HepG2 (cell line): ENCODE measurements at regions not wholly inside any gene's neighbourhood (a gene's known extent, or its start where the extent isn't known, plus 50 kb on each side); places are given as distances from the start of the nearest gene placed in this dataset.
A peak's percentile ranks its signal among the peaks of the same experiment; 100 is the strongest.

Experiments
- ATAC-seq: fragments of 200-7000 bp; cut with Tn5 transposase; 3 replicates; pipeline ENCODE4 v1.9.1; 2020; ENCODE audit warnings: mild to moderate bottlenecking, moderate library complexity
- BruUV-seq: library from RNA; stranded (reverse); fragments of 400-500 nt; replicated peaks from 2 replicates; lab custom pipeline; 2021; lab: Mats Ljungman, UMichigan
- CTCF ChIA-PET: fragments of 300-600 bp; formaldehyde crosslinking; extraction: SDS; loops from one replicate; lab custom pipeline; 2021; ENCODE audit warnings: low total read pairs, inconsistent platforms, low intra/inter-chr PET ratio; lab: Yijun Ruan, JAX
- POLR2A ChIA-PET: fragments of 350-600 bp; sonication (Branson Sonifier 250); formaldehyde crosslinking; loops from one replicate; lab custom pipeline; 2020; ENCODE audit warnings: antibody characterized with exemption, inconsistent platforms; lab: Yijun Ruan, JAX
- DNase-seq: peaks from one replicate; pipeline ENCODE4 v3.0.0-alpha.2; 2015; ENCODE audit warnings: low spot score
- FAIRE-seq: peaks from 3 replicates; lab custom pipeline; 2011; peaks lifted over from hg19 to GRCh38; lab: Jason Lieb, UNC
- H2AFZ ChIP-seq: one replicate; pipeline ENCODE4 v1.6.1; 2011; ENCODE audit warnings: low read length, inconsistent platforms
- H3K27ac ChIP-seq: fragments of 300-600 bp; 3 replicates; pipeline ENCODE4 v1.8.0; 2011; ENCODE audit warnings: mixed run types, mild to moderate bottlenecking, mixed read lengths, low read length, inconsistent platforms; ENCODE audit not compliant: insufficient read depth; ENCODE audit errors: extremely low read length
- H3K27me3 ChIP-seq, 2 experiments: fragments of 200-600 bp in 1 of 2; 2 replicates in 1 of 2; 3 replicates in 1 of 2; pipeline versions ENCODE4 v1.6.0 to v1.8.0; 2011; ENCODE audit warnings: low read length in 2 of 2, mild to moderate bottlenecking in 2 of 2, moderate library complexity in 2 of 2, inconsistent platforms in 1 of 2; ENCODE audit not compliant: insufficient read depth in 2 of 2, control insufficient read depth in 1 of 2
- H3K36me3 ChIP-seq, 2 experiments: fragments of 200-600 bp in 1 of 2; replicated peaks in 1 of 2; 2 replicates in 1 of 2; 3 replicates in 1 of 2; pipeline versions ENCODE4 v1.5.1 to v1.8.0; 2011; ENCODE audit warnings: low read length in 2 of 2, inconsistent platforms in 1 of 2; ENCODE audit not compliant: insufficient read depth in 2 of 2, control insufficient read depth in 1 of 2
- H3K4me1 ChIP-seq: 2 replicates; pipeline ENCODE4 v1.5.1; 2012; ENCODE audit warnings: low read length, inconsistent platforms; ENCODE audit not compliant: insufficient read depth
- H3K4me2 ChIP-seq: 2 replicates; pipeline ENCODE4 v1.6.0; 2011; ENCODE audit warnings: low read depth, low read length, inconsistent platforms
- H3K4me3 ChIP-seq, 3 experiments: fragments of 200-600 bp in 1 of 3; sonication (generic), shearing (Covaris generic) in 1 of 3; replicated peaks in 1 of 3; 2 replicates each; pipeline ENCODE4 v1.5.1; 2011 to 2016; ENCODE audit warnings: low read length in 3 of 3, inconsistent platforms in 2 of 3, low read depth in 2 of 3, mild to moderate bottlenecking in 2 of 3, control low read depth in 1 of 3, mixed read lengths in 1 of 3; ENCODE audit not compliant: insufficient read depth in 1 of 3
- H3K79me2 ChIP-seq: one replicate; pipeline ENCODE4 v1.6.1; 2011; ENCODE audit warnings: low read length, inconsistent platforms; ENCODE audit not compliant: insufficient read depth
- H3K9ac ChIP-seq: 2 replicates; pipeline ENCODE4 v1.6.0; 2011; ENCODE audit warnings: mild to moderate bottlenecking, low read depth, low read length, inconsistent platforms; ENCODE audit not compliant: insufficient read depth
- H3K9me3 ChIP-seq: 2 replicates; pipeline ENCODE4 v1.5.1; 2012; ENCODE audit warnings: mild to moderate bottlenecking, low read length
- H4K20me1 ChIP-seq: 2 replicates; pipeline ENCODE4 v1.6.0; 2011; ENCODE audit warnings: inconsistent platforms, mild to moderate bottlenecking, low read length, moderate library complexity; ENCODE audit not compliant: insufficient read depth
- BCL6 ChIP-seq: IDR thresholded peaks from 2 replicates; pipeline ENCODE4 v1.6.1; 2016; ENCODE audit warnings: missing genetic modification reagents, missing compliant biosample characterization
- DNMT1 ChIP-seq: sonication (generic); formaldehyde crosslinking; IDR thresholded peaks from 2 replicates; pipeline ENCODE4 v1.5.1; 2020; ENCODE audit warnings: mild to moderate bottlenecking, missing genetic modification reagents
- PRPF4 ChIP-seq: fragments of 200-400 bp; formaldehyde crosslinking; IDR thresholded peaks from 2 replicates; pipeline ENCODE4 v1.6.1; 2016; ENCODE audit warnings: low read length, low read depth; ENCODE audit not compliant: poor library complexity, severe bottlenecking
- THAP7 ChIP-seq: sonication (generic); formaldehyde crosslinking; IDR thresholded peaks from 2 replicates; pipeline ENCODE4 v1.8.1; 2023; ENCODE audit warnings: mild to moderate bottlenecking, missing genetic modification reagents
- ZNF138 ChIP-seq: sonication (generic); formaldehyde crosslinking; IDR thresholded peaks from 2 replicates; pipeline ENCODE4 v1.5.0; 2020; ENCODE audit warnings: mild to moderate bottlenecking, low read depth, missing genetic modification reagents
- WGBS: methylation state at CpG from one replicate; pipeline ENCODE4 v1.1.6; 2017; ENCODE audit warnings: low lambda C conversion rate; 5-methylcytosine and 5-hydroxymethylcytosine counted together
- in situ Hi-C: cut with HindIII; loops from 2 replicates; pipeline ENCODE4 v1.10.0; 2017; ENCODE audit warnings: low pct_unique_long_range_greater_than_20kb; ENCODE audit not compliant: extremely low pct_ligation_motif_present
- intact Hi-C: fragments of 100-400 bp; cut with micrococcal nuclease; formaldehyde crosslinking; loops from one replicate; pipeline ENCODE4 v1.10.0; 2022; ENCODE audit not compliant: unreplicated experiment
- TF ChIP-seq, protein P1 (sequence below): sonication (generic); formaldehyde crosslinking; IDR thresholded peaks from 2 replicates; pipeline ENCODE4 v1.9.0; 2021; ENCODE audit warnings: mild to moderate bottlenecking, missing genetic modification reagents

DNA sequence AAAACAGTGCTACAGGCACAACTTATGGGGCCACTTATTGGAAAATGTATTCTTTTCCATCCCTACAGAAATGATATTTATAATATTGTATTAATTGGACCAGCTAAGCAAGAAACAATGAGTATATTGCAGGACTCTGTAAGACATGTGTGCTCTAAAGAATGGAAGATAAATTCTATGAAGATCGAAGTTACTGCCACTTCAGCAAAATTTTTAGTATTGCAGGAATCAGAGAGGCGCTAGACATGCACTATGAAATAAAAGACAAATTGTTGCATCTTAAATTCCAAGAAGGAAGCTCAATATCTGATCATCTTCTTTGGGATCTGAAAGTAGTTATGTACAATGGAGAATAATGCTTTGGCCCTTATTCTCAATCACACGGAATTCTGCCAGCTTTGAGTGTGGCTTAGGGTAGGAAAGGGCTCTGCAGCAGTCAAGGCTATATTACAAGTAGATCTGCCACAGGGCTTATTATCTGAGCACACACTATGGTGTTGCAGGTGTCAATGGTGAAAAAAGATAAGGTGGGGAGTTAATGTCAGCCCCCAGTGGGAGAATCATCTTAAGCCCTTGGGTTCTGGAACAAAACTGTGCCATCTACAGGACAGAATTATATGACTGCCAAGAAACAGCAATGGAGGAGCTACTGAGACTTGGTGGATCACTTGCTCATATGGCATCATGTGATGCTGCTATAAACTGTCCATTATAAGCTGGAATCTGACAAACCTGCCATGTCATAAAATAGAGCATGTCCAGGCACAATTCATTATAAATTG, 334.0 kb upstream of the NDST3 start (continued):
- TF ChIP-seq, protein P1, sequence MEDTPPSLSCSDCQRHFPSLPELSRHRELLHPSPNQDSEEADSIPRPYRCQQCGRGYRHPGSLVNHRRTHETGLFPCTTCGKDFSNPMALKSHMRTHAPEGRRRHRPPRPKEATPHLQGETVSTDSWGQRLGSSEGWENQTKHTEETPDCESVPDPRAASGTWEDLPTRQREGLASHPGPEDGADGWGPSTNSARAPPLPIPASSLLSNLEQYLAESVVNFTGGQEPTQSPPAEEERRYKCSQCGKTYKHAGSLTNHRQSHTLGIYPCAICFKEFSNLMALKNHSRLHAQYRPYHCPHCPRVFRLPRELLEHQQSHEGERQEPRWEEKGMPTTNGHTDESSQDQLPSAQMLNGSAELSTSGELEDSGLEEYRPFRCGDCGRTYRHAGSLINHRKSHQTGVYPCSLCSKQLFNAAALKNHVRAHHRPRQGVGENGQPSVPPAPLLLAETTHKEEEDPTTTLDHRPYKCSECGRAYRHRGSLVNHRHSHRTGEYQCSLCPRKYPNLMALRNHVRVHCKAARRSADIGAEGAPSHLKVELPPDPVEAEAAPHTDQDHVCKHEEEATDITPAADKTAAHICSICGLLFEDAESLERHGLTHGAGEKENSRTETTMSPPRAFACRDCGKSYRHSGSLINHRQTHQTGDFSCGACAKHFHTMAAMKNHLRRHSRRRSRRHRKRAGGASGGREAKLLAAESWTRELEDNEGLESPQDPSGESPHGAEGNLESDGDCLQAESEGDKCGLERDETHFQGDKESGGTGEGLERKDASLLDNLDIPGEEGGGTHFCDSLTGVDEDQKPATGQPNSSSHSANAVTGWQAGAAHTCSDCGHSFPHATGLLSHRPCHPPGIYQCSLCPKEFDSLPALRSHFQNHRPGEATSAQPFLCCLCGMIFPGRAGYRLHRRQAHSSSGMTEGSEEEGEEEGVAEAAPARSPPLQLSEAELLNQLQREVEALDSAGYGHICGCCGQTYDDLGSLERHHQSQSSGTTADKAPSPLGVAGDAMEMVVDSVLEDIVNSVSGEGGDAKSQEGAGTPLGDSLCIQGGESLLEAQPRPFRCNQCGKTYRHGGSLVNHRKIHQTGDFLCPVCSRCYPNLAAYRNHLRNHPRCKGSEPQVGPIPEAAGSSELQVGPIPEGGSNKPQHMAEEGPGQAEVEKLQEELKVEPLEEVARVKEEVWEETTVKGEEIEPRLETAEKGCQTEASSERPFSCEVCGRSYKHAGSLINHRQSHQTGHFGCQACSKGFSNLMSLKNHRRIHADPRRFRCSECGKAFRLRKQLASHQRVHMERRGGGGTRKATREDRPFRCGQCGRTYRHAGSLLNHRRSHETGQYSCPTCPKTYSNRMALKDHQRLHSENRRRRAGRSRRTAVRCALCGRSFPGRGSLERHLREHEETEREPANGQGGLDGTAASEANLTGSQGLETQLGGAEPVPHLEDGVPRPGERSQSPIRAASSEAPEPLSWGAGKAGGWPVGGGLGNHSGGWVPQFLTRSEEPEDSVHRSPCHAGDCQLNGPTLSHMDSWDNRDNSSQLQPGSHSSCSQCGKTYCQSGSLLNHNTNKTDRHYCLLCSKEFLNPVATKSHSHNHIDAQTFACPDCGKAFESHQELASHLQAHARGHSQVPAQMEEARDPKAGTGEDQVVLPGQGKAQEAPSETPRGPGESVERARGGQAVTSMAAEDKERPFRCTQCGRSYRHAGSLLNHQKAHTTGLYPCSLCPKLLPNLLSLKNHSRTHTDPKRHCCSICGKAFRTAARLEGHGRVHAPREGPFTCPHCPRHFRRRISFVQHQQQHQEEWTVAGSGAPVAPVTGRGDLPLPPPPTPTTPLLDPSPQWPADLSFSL (CRISPR knock-in tag) = no peak
- TF ChIP-seq, all 625 proteins: peak for 3

GRCh38 chr4:117702353-117702752, 331.9 kb upstream of the NDST3 start:
- Histone ChIP-seq H2AFZ (no peak overlapping the region), H3K9ac (no peak overlapping the region), H3K4me1 (no peaks in the 10 kb centered on the region), H3K4me2 (no peak overlapping the region), H3K79me2 (no peaks in the 10 kb centered on the region), H4K20me1 (no peaks in the 10 kb centered on the region), H3K27ac (no peak overlapping the region), H3K9me3 (peaks cover 5% of the 10 kb centered on the region; the same call in 1 of the 2 replicates), H3K36me3 (no peaks in the 10 kb centered on the region), H3K27me3 (no peaks in the 10 kb centered on the region), H3K4me3 (no peak overlapping the region)
- intact Hi-C loops (loop anchor here (5.0 kb wide), 1 partner anchor 570 kb away; no protein-coding TSS in a partner anchor), in situ Hi-C loops (no loop called here)
- POLR2A ChIA-PET = no interaction called here
- CTCF ChIA-PET = no interaction called here
- TF ChIP-seq DNMT1 (CRISPR knock-in tag) = no peak
- TF ChIP-seq BCL6 (CRISPR knock-in tag) = 0 out of 2 replicates have a peak, but pooled peaks have one; percentile 13
- no peak for TF ChIP-seq PRPF4
- TF ChIP-seq ZNF138 (CRISPR knock-in tag) = no peak
- TF ChIP-seq THAP7 = no peak
- no peak for DNase-seq
- WGBS = 1% methylated on average over 3 of the region's 3 CpGs
- BruUV-seq = no TSS peak
- ATAC-seq = peak; percentile 54
- no peak for FAIRE-seq
